NCI-H69 (cell line): ENCODE measurements at regions not wholly inside any gene's neighbourhood (a gene's known extent, or its start where the extent isn't known, plus 50 kb on each side); places are given as distances from the start of the nearest gene placed in this dataset.
"Not testable (repeated sequence)": the region's sequence is repeated elsewhere in the genome, so short reads cannot be mapped to it uniquely, and the experiment has no call there.

Experiments used
- DNase-seq: peaks from one replicate; lab custom pipeline; 2025; lab: John Stamatoyannopoulos, UW

DNA sequence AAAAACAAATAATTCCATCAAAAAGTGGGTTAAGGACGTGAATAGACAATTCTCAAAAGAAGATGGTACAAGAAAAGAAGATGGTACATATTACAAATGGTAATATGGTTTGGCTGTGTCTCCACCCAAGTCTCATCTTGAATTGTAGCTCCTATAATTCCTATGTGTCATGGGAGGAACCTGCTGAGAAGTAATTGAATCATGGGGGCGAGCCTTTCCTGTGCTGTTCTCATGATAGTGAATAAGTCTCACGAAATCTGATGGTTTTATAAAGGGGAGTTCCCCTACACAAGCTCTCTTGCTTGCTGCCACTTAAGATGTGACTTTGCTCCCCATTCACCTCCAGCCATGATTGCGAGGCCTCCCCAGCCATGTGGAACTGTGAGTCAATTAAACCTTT is 172.9 kb downstream of the C11orf91 start:
- DNase-seq: not testable (repeated sequence)

- no peak for DNase-seq
These were observed 174.8 kb downstream of the C11orf91 start for GRCh38 chr11:33525789-33526188.

- no peak for DNase-seq
These were observed 179.2 kb downstream of the C11orf91 start for GRCh38 chr11:33521384-33521783.

DNA sequence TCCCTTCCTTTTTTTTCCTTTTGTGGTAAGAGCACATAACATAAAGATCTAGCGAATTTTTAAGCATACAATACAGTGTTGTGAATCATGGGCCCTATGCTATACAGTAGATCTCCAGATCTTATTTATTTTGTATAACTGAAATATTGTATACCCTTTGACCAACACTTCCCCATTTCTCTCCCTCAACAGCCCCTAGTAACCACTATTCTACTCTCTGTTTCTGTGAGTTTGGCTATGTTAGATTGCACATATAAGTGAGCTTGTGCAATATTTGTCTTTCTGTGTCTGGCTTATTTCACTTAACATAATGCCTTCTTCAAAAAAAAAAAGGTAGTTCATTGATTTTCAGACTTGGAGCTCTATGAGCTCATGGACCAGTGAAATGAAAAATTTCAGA is 180.5 kb downstream of the C11orf91 start:
- DNase-seq: no peak

- DNase-seq: peak; percentile 40
These were observed 185.3 kb downstream of the C11orf91 start for GRCh38 chr11:33515347-33515746.

DNA sequence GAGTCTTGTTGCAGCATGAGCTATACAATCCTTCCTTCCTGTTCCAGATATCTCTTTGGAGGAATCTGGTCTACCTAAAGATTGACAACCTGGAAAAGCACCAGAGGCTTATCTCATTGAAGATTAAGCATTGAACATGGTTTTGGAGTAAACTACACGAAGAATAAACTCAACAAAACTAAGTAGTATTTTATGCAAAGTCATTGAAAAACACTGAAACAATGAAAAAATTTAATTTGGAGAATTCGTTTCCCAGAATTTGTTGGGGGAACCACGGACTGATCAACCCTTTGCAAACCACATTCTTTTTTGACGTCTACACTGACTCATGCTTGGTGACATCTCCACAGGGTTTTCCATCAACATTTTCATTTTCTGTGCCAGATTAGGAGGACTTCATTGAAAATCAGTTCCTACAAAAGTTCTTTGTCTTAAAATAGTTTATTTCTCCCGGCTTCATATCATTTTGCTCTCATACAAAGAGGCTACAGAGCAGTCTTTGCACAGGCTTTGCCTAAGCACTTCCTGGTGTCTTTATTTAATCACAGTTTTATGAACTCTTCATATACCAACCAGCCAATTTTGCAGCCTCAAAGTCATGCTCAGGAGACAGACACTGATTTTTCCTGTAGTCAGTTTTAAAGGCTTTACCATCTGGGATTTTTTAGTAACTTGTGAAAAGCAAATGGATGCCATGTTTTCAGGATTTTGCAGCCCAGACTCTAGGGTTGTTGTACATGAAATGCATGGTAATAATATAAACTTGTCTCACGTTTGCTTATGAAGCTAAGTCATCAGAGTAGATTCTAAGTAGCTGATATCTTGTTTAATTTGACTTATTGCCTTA is 186.3 kb downstream of the C11orf91 start:
- DNase-seq: no peak

- DNase-seq: peak; percentile 24
These were observed 191.0 kb downstream of the C11orf91 start for GRCh38 chr11:33509632-33510031.

- peak; percentile 41 for DNase-seq
These were observed 192.7 kb downstream of the C11orf91 start for GRCh38 chr11:33507967-33508366.

DNA sequence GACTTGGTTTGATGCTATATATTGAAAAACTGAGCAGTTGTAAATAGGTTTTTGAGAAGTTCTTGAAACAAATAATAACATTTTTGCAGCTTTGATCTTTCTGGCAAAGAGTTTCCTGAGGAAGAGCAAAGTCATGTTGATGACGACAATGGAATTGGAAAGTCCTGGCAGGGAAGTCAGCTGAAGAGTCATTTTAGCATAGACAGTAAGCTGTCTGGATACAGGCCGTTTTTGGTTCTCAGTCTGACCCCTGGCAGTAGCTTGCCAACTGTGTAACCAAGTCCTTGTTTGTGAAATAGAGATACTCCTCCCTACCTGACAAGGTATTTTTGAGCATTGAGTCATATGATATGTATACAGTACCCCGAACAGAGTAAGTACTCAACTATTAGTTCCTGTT is 193.3 kb downstream of the C11orf91 start:
- no peak for DNase-seq

GRCh38 chr11:33505093-33505492 is 195.5 kb downstream of the C11orf91 start:
- no peak for DNase-seq

GRCh38 chr11:33500861-33501479 is 199.7 kb downstream of the C11orf91 start:
- DNase-seq: no peak

GRCh38 chr11:33500332-33500731 is 200.3 kb downstream of the C11orf91 start:
- no peak for DNase-seq

DNA sequence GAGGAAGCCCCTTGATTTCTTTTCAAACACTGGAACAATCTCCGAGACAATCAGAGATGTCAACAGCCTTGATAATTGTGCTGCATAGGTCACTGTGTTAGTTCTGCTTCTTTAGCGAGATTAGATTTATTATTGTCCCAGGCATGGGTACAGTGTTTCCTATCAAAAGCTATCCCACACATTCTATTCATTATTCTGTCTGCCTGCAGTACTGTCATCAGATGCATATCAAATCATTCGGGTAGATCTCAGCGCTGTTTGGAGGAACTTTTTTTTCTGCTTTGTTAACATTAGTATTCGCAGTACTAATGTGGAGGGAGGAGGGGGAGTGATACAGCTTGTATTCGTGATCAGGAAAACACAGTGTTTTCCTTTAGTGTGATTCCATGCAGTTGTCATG is 208.0 kb downstream of the C11orf91 start:
- no peak for DNase-seq

DNA sequence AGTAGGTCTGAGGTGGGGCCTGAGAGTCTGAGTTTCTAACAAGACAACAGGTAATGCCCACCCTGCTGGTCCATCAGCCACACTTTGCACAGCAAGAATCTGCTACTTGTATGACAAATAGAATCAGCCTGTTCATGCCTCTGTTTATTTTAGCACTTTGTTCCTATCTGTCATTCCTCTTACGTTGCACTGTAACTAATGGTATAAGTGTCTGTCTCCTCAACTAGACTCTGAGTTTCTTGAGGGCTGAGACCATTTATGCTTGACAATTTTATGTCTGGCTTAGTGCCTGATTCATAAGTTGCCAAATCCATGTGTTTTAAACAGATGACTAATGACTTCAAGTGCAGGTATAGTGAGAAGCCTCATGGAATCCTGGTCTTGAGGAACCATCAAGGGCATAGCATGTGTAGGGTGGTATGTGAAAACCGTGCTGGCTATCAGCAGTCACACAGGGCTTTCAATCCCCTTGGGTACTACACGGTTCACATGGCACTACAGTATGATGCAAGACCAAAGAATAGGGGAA is 209.7 kb downstream of the C11orf91 start:
- DNase-seq: peak; percentile 48

- DNase-seq: no peak
These were observed 211.7 kb downstream of the C11orf91 start for GRCh38 chr11:33488971-33489370.

GRCh38 chr11:33480626-33481025 is 220.0 kb downstream of the C11orf91 start:
- DNase-seq: no peak

- no peak for DNase-seq
These were observed 221.4 kb downstream of the C11orf91 start for GRCh38 chr11:33479231-33479630.

DNA sequence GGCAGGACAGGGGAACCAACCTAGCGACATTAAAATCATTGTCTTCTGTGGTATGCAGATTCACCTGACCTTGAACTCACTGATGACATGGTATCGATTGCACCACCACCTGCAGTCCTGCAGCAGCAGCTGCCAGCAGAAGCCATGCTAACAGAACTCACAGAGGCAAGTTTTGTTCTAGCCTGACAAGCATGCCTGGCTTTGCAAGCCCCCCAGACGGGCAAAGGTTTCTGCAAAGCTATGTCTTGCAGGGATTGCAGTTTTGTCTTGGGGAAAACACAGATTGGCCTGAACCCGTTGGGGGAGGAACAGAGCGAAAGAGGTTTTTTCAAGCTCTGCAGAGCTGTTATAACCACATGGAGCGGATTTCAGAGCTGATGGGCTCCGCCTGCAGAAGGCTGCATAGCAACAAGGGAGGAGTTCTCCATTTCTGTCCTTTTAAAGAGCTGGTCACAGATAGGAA is 221.0 kb downstream of the HIPK3 start:
- no peak for DNase-seq

DNA sequence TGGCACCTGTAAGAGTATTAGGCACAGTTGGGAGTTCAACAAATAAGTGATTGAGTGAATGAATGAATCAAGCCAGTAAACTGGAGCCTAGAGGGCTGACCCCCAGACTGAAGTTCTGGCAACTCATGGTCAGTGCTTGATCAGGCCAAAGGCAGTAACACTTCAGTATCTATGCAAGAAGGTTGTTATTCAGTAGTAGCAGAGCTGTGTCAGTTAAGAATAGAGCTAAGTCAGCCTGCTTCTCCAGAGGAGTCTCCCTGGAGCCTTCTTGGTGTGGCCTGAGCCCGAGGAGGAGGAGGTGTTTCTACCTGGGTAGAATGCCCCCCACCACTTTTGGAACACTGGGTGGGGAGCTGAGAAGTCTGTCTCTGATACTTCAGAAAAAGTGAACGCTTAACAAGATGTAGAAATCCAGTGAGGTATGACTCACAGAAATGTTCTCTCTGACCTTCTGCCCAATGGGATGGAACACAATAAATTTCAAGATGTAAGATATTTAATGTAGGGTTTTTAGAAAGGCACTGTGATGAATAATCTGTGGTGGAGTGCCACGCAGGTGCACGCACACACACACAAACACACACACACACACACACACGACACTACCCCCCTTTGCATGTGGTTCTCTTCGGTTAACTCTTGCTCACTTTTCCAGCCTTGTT is 219.9 kb downstream of the HIPK3 start:
- peak; percentile 27 for DNase-seq

GRCh38 chr11:33475993-33476392 is 218.8 kb downstream of the HIPK3 start:
- DNase-seq: peak; percentile 97

DNA sequence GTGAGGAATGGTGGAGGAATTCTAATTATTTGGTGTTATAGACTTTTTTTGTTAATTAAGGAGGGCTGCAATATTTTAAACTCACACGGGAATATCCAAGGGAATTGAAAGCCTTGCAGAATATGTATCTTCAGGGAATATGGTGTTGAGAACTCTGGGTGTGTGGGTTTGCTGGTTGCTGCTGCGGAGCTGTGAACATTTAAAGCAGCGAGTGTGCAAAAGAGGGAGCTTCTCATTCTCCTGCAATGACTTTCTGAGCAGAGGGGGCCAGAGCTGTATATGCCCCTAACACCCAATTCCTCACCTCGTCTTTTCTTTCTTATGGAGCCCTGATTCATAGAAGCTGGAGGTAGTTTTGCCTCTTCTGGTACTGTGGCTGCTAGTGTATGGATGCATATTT is 217.7 kb downstream of the HIPK3 start:
- DNase-seq: no peak

GRCh38 chr11:33471541-33471940 is 214.4 kb downstream of the HIPK3 start:
- peak; percentile 32 for DNase-seq

GRCh38 chr11:33467966-33468365 is 210.8 kb downstream of the HIPK3 start:
- DNase-seq: no peak
